GM21786 (cell line): ENCODE measurements at regions not wholly inside any gene's neighbourhood (a gene's known extent, or its start where the extent isn't known, plus 50 kb on each side); places are given as distances from the start of the nearest gene placed in this dataset.

Experiments used
- ATAC-seq: cut with Tn5 transposase; IDR thresholded peaks from one replicate; pipeline ENCODE4 v1.9.1; 2021; ENCODE audit not compliant: unreplicated experiment

- ATAC-seq: no peak
Observed at GRCh38 chr12:67425394-67425793, 156.2 kb downstream of the CAND1 start.

GRCh38 chr12:67426067-67426466 is 156.9 kb downstream of the CAND1 start:
- no peak for ATAC-seq

- no peak for ATAC-seq
Observed at GRCh38 chr12:67427336-67427735, 158.2 kb downstream of the CAND1 start.

GRCh38 chr12:67428431-67428830 is 159.3 kb downstream of the CAND1 start:
- ATAC-seq: no peak

- no peak for ATAC-seq
Observed at GRCh38 chr12:67430708-67431335, 161.7 kb downstream of the CAND1 start.

- ATAC-seq: no peak
Observed at GRCh38 chr12:67431411-67432020, 162.4 kb downstream of the CAND1 start.

- ATAC-seq: peak; percentile 79
Observed at GRCh38 chr12:67433385-67434175, 164.4 kb downstream of the CAND1 start.

GRCh38 chr12:67434671-67435370 is 165.7 kb downstream of the CAND1 start:
- no peak for ATAC-seq

- no peak for ATAC-seq
Observed at GRCh38 chr12:67436230-67436629, 167.1 kb downstream of the CAND1 start.

- no peak for ATAC-seq
Observed at GRCh38 chr12:67437011-67437410, 167.9 kb downstream of the CAND1 start.

GRCh38 chr12:67439611-67440010 is 170.5 kb downstream of the CAND1 start:
- ATAC-seq: no peak

- peak; percentile 94 for ATAC-seq
Observed at GRCh38 chr12:67441736-67442346, 172.7 kb downstream of the CAND1 start.

GRCh38 chr12:67442347-67442841 is 173.2 kb downstream of the CAND1 start:
- ATAC-seq: no peak

- ATAC-seq: no peak
Observed at GRCh38 chr12:67442896-67443295, 173.7 kb downstream of the CAND1 start.

GRCh38 chr12:67444542-67444941 is 175.4 kb downstream of the CAND1 start:
- no peak for ATAC-seq

GRCh38 chr12:67446716-67447115 is 177.6 kb downstream of the CAND1 start:
- no peak for ATAC-seq

- ATAC-seq: no peak
Observed at GRCh38 chr12:67447180-67447579, 178.0 kb downstream of the CAND1 start.

- peak; percentile 82 for ATAC-seq
Observed at GRCh38 chr12:67449591-67450052, 180.5 kb downstream of the CAND1 start.

GRCh38 chr12:67450441-67450840 is 181.3 kb downstream of the CAND1 start:
- ATAC-seq: no peak

- ATAC-seq: no peak
Observed at GRCh38 chr12:67451206-67451605, 182.0 kb downstream of the CAND1 start.
